Bone marrow (tissue), 2 donors: ENCODE measurements at regions not wholly inside any gene's neighbourhood (a gene's known extent, or its start where the extent isn't known, plus 50 kb on each side); places are given as distances from the start of the nearest gene placed in this dataset.

Experiments used
- DNase-seq, 2 donors: peaks; one replicate each; lab custom pipeline; 2025; lab: John Stamatoyannopoulos, UW

DNA sequence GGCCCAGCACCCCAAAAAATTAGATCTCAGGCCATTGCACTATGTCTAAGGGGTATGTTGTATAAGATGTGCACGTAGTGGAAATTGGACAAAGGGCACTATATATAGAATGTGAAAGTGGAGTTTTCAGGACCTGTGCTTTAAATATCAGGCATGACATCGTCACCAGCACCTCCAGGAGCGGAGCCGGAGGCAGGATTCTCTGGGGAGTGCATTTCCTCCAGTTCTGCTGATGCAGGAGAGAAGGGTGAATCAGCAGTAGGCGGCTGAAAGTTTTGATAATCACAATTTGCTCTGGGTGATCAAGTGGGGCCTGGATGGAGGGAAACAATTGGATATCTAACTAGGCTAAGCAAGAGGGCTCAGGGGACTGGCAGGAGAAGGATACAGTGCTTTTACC lies 69.1 kb upstream of the NTM start:
- DNase-seq, result no peak

DNA sequence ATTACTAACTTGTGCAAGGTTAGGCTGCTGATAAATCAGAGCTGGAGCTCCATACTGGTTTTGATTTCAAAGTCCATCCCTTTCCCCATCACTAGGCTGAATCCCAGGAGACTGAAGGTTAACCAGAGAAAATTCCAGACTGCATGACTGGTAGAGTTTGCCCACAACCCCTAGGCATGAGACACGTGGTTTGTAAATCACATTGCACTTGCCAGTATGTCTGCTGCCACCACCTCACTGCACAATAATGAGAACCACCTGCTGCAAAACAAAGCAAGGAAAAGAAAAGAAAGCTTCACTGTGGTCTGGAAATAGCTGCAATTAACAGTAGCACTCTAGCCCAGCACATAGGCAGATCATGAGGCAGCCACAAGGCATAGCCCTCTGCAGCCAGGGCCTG lies 67.6 kb upstream of the NTM start:
- DNase-seq, result no peak

DNA sequence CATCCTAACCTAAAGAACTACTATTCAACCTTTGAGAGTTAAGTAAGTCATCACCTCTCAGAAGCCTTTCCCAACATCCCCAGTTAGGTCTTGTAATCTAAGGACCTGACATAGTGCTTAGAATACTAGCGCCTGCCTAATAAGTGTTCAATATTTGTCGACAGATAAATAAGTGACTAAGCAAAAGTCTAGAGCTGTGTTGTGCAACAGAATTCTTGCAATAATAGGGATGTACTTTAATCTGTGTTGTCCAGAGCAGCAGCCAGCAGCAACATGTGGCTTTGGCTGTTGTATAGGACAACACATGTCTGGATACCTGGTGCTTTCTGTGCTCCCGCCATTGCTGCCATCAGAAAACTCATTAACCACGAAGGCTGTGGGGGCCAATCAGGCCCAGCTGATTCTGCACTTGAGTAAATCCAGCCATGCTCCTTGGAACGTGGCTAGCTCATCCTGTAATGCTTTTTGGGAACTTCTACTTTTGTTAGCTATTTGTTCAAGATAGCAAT lies 66.8 kb upstream of the NTM start:
- DNase-seq, result no peak

DNA sequence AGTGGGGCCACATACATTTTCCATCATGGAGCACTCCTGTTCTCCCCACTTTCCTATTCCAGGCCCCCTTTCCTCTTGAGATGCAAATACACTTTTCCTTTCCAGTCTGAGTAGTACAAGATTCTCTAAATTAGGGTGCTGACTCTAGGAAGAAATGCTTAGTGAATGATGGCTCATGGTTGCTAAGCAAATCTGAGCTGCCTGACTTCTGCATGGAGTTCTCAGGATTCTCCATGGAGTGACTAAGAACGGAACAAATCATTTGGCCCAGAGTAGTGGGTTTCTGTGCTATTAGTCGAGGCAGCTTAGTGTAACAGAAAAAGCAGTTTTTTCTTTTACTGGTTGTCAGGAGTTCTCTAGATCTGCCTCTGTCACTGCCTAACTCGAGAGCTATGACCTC lies 65.4 kb upstream of the NTM start:
- no peak for DNase-seq

DNA sequence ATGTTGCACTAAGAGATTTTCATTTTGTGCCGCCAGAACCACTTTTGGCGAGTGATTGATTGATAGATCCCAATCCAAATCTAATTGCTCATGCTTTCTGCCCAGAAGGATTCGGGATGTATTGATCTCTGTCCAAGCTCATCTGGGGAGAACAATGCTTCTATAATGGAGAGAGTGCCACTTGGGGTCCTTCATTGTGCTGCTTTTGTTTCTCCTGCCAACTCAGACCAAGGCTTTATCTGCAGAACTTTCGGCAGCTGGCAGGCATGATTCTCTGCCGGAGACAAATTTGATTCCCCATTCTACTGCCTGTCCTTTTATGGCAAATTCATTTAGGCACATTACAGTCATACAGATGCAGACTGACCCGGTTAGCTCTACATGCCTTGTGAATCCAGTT lies 62.9 kb upstream of the NTM start:
- no peak for DNase-seq

DNA sequence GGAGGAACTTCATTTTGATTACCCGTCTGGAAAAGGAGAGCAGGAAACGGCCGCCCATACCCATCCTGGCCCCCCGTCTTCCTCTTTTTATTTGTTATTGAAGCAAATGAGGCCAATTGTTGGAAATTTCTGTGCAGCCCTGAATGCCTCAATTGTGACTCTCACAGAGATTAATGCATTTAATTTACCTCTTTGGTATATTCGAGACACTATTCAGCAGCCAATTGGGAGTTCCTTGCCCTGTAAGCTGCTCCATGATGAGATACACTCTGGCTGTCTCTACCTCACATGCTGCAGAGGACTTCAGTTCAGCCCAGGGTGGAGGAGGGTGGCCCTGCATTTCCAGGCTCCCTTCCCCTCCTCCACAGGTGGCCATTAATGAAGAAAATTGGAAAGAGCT lies 60.6 kb upstream of the NTM start:
- DNase-seq, result no peak

DNA sequence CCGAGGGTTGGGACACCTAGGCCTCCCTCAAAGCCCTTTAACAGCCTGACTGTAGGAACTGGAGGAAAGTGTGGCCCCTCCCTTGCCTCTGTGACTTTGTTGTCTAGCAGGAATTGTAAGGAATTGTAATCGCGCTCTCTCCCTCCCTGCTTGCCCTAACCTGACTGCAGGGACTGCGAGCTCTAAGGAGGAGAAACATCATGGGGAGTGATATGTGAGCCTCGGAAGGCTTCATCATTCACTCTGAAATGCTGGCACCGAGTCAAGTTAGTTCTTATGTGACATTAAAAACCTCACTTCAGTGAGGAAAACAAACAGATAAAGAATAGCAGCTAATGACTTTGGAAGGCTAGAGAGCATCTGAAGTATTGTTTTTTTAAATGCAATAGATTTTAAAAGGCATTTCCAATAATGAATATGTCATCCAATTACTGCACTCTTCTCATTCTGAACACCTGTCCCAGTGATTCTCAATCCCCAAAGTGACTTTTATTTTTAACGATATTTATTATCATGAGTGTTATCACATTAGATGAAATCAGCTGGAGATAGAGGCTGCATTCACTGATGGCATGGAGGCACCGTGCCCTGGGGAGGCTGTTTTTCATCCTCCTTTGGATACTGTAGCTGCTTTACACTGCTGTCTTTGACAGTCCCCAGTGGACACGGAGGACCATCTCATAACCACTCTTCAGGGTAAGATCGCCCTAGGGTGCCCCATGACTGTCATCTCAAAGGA lies 58.5 kb upstream of the NTM start:
- DNase-seq, result no peak
